HUDEP-2 (cell line): ENCODE measurements at regions not wholly inside any gene's neighbourhood (a gene's known extent, or its start where the extent isn't known, plus 50 kb on each side); places are given as distances from the start of the nearest gene placed in this dataset.
"Not testable (repeated sequence)": the region's sequence is repeated elsewhere in the genome, so short reads cannot be mapped to it uniquely, and the experiment has no call there.

ENCODE experiments used
- DNase-seq, 76 experiments: peaks; one replicate each; lab custom pipeline; 2025; ENCODE audit not compliant: unreplicated experiment in 76 of 76; lab: John Stamatoyannopoulos, UW

- DNase-seq, result no peak
These were observed 103.1 kb upstream of the PNPLA4 start for GRCh38 chrX:8030361-8030760.

- DNase-seq, result no peak
These were observed 100.6 kb upstream of the PNPLA4 start for GRCh38 chrX:8027827-8028226.

DNA sequence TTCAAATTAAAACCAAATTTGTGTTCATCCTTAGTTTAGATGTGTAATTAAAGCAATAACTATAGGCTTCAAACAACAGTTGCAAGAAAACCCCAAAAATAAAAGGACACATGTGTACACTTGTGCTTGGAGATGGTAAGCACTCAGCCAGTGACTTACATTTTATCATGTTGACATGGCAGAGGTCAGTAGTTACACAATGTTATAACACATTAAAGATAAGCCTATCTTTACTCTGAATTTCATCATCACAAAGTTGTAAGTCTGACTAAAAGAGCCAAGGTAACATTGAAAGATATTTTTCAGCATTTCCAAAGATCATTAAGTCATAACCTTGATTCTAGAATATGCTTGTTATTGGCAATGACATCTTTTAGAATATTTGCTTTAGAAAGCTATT is 98.5 kb upstream of the PNPLA4 start:
- DNase-seq, result no peak

- no peak for DNase-seq
These were observed 91.7 kb upstream of the PNPLA4 start for GRCh38 chrX:8018934-8019333.

- DNase-seq, result no peak
These were observed 82.9 kb upstream of the PNPLA4 start for GRCh38 chrX:8010105-8010504.

DNA sequence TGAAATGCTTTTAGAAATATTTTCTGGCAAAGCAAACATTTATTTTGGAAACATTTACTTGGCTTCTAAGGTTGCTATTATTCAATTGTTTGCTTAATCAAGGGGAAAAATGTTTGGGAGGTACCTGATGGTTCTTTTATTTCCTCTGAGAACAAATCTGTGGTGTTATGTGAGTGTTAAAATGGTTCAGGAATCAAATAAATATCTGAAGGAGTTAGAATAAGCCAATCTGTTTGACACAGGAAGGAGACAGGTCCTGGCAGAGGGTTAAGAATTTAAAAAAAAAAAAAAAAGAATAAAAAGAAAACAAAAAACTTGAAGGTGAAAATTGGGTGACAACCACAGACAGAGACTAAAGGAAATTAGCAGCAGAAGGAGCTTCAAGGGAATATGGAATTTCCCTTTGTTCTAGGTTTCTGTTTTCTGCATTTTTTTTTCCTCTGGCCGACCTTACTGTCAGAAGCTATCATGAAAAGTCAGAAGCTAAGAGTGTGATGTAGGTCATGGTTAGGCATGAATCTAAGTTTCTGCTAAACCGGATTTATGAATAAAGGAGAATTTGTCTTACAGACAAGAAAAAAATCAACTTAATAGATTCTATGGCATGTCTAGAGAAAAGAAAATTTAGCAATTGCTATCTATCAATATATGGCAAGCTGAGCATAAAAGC is 78.6 kb upstream of the PNPLA4 start:
- DNase-seq, result no peak

GRCh38 chrX:8003147-8003883 is 76.1 kb upstream of the PNPLA4 start:
- DNase-seq, result no peak

DNA sequence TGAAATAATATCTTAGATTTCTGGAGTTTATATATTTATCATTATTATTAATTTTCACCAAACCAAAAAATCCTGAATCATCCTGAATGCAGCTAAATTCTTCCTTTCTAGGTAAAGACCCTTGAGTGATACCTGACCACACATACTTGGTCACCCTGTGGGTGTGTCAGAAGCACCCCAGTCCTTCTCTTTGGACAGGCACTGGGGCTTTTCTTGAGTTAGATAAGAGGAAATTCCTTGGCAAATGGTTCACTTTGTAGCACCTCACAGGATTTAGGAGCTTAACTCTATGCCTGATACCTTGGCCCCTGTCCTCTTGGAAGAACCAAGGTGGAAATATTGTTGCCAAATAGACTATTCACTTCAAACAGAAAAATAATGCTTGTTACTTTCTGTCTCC is 69.6 kb upstream of the PNPLA4 start:
- DNase-seq, result no peak

DNA sequence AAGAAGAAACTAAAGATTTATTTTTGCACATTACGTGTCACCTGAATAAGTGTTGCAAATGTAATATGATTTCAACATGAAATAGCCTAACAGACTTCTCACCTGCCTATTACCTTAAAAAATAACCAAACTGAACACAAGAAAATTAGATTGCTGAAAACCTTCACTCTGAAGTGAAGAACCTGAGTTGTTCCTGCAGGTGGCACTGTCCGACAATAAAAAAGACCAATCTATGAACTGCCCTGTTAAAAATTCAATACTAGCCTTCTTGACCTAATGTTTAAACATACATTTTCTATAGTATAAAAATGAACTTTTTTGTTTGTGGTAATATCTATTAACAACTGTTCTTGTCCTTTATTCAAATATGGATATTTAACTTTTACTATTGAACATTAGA is 69.2 kb upstream of the PNPLA4 start:
- peak in 19 of 76 experiments; percentile 0 to 14 (median 2) for DNase-seq

DNA sequence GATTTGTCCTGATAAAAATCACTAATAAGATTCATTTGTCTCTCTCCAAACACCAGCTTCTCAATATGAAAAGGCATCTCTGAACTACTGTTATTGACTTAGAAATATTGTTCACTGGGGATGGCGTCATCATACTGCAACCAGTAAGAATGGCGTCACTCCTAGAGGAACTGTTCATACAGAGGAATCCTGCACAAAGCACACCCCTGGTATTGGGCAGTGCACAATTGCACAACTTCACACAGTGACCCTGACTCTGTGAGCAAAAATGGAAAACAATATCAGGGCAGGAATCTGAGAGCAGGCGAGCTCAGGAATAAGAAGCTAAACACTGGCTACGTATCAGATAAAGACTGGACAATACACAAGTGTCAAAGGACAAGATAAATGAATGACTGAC is 66.7 kb upstream of the PNPLA4 start:
- no peak for DNase-seq

GRCh38 chrX:7988013-7988759 is 61.0 kb upstream of the PNPLA4 start:
- DNase-seq, result not testable (repeated sequence)

DNA sequence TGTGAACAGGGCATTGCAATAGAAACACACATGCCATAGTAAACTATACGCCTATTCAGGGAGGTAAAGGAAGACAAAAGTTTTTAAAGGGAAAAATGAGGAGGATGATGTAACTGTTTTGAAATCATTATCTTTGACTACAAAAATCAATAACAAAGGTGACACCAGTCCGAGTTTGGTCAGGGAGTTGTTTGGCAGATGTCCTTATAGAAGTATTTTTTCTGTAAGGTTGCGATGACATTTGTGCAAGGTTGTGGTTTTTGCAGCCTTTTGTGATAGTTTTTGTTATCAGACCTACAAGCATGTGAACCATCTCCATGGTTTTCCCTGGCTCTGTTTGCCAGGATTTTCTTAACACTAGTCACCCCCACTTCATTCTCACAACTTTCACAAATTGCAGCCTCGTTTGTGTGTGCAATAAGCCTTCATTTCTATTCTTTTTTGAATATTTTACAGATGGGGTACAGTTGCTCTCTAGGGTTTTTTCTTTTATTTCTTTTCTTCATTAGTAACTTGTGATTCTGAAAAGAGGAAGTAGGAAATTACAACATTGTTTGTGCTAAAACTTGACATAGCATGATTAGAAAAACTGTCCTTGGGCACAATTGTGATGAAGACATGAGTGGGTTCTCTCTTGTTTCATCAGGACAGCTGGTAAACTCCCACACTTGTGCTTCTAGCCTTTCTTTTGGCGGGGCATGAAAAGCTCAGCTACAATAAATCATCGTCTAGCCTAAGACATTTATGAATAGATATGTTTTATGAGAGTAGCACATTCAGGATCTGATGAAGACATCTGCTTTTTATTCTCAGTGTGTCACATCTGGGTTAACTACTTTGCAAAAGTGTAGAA is 60.2 kb upstream of the PNPLA4 start:
- no peak for DNase-seq

GRCh38 chrX:7986738-7987137 is 59.5 kb upstream of the PNPLA4 start:
- not testable (repeated sequence) for DNase-seq

GRCh38 chrX:7985568-7985967 is 58.4 kb upstream of the PNPLA4 start:
- no peak for DNase-seq

DNA sequence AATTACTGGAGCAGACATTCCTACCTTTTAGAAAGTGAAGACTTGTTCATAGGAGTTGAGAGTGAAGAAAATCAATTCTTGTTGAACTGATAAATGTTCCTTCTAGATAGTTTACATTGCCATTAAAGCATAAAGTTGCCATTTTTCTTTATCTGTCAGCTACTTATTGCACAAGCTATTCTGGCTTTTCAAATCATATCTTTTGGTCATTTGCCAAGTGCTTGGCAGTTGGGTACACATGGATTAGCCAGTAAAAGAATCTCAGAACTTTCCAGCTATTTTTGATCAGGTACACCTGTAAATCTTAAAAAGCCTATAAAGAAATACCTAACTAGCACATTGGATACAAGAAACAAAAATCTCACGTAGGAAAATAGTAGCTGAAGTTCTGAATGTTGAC is 56.4 kb upstream of the PNPLA4 start:
- no peak for DNase-seq
